GM18868 (cell line): ENCODE measurements at regions not wholly inside any gene's neighbourhood (a gene's known extent, or its start where the extent isn't known, plus 50 kb on each side); places are given as distances from the start of the nearest gene placed in this dataset.
"Not testable (repeated sequence)": the region's sequence is repeated elsewhere in the genome, so short reads cannot be mapped to it uniquely, and the experiment has no call there.

Experiments
- ATAC-seq: cut with Tn5 transposase; IDR thresholded peaks from one replicate; pipeline ENCODE4 v1.9.1; 2021; ENCODE audit warnings: mild to moderate bottlenecking, moderate library complexity; ENCODE audit not compliant: unreplicated experiment

DNA sequence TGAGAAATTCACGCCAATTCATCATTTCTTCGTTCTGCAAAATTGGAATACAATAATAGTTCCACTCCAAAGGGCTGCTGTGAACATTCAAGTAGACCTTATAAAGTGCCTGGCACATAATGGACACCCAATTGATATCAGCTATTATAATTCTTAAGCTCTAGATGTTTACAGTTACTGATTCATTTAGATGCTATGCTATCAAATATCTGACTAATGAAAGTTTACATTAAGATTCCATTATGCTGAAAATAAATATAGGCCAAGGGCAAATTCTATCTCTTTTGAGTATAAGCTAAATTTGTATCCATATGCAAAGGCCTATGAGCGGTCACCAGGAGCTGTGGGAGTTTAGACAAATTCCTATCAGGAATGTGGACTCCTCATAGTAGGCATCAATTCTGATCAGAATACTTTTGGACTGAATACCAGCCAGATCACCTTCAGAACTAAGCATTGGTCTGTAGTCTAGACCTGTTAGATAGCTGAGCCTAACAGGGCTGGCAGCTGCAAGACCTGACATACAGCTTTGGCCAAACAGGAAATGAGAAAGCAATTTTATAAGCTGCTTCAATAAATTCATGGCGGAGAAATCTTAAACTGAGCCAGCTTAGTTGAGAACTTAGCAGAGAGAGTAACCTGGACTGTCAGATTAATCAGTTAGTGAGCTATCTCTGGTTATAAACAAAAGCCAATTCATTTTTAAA, 384.3 kb upstream of the ACTRT1 start:
- ATAC-seq: no peak

DNA sequence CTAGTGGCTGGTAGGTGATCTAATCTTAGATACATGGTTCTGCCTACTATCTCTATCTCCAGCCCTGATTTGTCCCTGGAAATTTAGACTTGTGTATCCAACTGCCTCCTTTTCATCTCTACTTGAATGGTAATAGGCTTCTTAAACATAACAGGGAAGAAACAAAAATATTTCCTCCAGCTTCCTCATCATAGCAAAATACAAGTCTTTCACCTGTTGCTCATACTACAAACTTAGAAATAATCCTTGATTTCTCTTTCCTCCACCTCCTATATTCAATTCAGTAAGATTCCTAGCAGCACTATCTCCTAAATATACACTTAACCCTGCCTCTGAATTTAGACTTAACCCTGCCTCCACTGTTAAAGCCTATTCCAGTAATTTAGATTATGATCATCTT, 373.3 kb upstream of the ACTRT1 start:
- ATAC-seq: no peak

DNA sequence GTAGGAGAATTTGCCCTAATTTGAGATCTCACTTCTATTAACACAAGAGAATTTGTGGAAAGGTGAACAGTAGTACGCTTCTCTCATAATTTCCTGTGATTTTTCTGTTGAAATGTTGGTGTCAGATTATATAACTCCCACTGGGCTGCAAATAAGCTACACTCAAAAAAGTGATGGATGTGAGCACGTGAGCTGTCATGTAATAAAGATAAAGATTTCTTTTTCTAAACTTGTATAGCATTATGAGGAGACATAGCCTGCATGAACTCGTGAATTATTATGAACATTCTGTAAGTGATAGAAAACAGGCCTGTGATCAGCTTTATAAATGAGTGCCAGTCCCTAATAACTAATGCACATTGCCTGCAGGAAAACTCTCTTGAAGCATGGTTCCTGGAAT, 356.6 kb upstream of the ACTRT1 start:
- no peak for ATAC-seq

DNA sequence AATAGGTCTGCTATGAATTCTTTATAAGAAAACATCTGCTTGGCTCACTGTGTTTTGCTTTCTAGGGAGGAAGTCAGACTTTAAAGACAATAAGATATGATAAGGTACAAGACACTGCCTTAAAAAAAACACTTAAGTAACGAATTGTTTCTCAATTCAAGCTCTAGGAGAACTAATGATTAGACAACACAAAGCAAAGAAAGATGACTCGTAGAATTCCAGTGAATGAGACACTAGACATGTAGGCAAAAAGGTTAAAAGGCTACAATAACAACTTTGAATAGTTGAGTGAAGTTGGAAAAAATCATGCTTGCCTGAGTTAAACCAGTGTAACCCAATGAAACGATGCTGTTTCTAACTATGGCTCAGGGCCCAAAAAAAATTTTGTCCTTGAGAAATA, 344.4 kb upstream of the ACTRT1 start:
- ATAC-seq: no peak

DNA sequence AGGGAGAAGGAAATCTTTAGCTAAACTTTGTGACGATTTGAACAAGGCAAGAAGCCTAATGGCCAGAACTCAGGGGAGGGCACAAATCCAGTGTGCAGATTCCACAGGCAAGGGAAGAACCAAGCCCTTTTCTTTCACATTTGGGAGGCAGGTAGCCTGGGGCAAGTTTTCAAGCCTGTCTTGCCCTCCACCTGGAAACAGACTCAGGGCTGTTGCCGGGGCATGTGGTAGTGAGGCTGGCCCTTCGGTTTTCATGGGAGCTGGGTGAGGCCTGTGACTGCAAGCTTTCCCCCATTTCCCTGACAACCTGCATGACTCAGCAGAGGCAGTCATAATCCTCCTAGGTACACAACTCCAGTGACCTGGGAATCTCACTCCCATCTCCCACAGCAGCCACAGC, 331.6 kb upstream of the ACTRT1 start:
- ATAC-seq: not testable (repeated sequence)

DNA sequence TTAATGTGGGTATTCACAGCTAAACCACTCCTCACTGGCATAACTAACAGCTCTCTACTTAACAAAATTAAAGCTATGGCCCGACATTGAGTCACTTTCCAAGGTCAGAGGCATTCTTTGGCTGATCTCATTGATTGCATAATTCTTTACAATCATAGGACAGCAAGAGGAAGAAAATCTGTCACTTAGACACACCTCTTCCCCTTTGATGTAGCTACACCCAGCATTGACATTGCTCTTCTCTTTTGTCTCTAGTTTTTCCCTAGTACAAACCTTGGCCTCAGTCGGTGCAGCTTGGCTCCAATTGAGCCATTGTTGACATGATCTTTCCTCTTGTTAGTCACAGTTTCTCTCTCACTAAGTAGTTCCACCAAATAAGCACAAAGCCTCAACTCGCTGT, 313.3 kb upstream of the ACTRT1 start:
- no peak for ATAC-seq

DNA sequence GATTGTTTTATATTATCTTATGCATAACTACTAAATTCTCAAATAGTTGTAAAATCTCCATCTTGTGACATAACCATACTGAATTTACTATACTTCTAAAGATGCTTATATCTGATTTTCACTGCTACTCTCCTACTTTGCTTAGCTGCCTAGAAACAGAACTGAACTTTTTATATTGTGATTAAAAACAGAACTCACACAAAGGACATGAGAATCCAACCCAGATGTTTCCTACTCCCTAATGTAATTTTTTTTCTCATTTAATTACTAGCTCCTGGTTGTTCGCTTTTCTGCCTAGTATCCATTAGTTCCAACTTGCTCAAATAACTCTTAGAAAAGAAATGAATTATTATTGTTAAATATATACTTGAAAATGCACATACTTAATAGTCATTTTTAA, 283.5 kb upstream of the ACTRT1 start:
- ATAC-seq: no peak

DNA sequence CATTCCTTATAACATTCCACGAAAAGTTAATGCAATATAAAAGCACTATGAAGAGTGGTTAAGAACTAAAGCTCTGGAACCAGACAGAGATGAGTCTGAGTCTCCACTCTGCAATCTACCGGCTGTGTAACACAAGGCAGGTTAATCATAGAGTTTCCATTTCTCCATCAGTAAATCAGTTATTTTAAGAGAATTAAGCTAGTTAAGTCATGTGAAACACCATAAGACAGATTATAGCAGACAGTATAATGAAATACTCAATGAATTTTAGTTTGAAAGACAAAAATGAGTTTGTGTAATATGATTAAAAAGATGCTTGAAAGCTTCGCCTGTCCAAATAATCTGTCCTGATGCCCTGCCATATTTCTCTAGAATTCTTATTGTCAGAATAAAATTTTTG, 282.6 kb upstream of the ACTRT1 start:
- ATAC-seq: no peak

DNA sequence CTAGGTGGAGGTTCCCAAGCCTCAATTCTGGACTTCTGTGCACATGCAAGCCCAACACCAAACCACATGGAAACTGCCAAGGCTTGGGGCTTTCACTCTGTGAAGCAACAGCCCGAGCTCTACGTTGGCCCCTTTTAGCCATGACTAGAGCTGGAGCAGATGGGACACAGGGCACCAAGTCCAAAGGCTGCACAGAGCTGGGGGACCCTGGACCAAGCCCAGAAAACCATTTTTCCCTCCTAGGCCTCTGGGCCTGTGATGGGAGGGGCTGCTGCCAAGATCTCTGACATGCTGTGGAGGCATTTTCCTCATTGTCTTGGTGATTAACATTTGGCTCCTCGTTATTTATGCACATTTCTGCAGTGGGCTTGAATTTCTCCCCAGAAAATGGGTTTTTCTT, 258.7 kb upstream of the ACTRT1 start:
- no peak for ATAC-seq

DNA sequence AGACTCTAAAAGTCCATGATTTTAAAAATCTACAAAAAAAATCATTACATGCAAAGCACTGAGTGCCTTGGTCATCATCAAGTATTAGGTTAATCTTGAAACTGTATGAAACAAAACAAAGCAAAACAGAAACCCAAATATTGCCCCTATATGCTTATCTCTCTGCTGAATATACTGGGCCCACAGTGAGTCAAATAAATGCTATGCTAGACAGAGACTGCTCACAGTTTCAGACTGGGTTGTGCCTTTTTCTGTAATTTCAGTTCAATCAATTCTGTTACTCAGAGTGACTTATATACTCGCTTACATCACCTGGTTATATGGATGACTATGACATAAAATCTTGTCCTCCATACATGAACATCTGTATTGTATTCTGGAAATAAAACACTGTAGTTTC, 257.1 kb upstream of the ACTRT1 start:
- no peak for ATAC-seq

DNA sequence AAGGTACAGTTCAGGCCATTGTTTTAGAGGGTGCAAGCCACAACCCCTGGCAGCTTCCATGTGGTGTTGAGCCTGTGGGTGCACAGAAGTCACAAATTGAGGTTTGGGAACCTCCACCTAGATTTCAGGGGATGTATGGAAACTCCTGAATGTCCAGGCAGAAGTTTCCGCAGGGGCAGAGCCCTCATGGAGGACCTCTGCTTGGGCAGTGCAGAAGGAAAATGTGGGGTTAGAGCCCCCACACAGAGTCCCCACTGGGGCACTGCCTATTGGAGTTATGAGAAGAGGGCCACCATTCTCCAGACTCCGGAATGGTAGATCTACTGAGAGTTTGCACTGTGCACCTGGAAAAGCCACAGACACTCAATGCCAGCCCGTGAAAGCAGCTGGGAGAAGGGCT, 242.0 kb upstream of the ACTRT1 start:
- no peak for ATAC-seq

DNA sequence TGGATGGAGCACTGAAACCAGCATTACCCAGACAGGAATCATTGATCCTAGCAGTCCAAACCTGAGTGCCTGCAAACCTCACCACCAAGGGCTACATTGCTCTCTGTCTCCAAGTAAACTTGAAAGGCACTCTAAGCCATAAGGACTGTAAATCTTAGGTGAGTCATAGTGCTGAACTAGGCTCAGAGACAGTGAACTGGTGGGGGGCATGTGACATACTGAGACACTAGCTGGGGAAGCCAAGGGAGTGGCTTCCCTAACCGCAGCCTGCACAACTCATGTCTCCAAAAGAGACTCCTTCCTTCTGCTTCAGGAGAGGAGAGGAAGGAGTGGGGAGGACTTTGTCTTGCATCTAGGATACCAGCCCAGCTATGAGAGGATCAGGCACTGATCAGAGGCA, 235.5 kb upstream of the ACTRT1 start:
- ATAC-seq: no peak

DNA sequence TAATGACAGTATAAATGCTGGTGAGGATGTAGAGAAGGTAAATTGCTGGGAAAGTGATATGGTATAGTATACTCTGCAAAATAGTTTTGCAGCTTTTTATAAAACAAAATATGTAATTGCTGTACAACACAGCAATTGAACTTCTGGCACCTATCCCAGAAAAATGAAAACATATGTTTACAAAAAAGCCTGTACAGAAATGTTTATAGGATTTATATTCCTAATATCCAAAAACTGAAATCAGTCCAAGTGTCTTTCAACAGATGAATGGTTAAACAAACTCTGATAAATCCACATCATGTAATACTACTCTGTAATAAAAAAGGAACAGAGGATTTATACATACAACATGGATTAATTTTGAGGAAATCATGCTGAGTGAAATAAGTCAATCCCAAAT, 198.4 kb upstream of the ACTRT1 start:
- no peak for ATAC-seq

DNA sequence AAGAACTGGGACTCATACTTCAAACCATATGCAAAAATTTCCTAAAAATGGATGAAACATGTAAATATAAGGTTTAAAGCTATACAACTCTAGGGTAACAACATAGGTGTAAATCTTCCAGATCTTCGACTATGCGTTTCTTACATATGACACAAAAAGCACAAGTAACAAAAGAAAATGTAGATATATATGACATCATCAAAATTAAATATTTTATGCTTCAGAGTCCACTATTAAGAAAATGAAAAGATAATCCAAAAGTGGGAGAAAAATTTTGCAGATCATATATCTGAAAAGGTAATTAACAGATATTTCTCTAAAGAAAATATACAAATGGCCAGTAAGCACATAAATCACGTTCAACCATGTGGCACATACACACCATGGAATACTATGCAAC, 164.2 kb upstream of the ACTRT1 start:
- no peak for ATAC-seq

DNA sequence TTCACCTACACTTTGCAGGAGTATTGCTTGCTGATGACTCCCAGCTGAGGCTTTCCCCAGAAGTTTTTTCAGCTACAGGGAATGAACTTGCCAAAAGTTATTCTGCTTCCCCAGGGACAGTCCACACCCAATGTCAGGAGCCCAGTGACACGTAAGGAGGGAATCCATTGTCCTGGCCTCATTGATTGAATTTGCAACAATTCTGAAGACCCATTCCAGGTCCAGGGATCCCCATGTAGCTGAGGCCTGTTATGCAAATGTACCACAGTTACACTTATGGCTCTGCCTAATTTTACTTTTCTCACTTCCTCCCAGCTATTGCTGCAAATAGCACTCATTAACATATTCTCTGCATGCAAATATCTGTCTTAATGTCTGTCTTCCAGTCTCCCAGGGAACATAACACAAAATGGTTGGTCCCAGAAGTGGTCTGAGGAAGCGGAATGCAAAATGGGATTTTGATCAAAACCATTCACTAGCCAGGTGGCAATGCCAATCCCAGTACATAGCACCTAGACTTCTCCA, 113.7 kb upstream of the ACTRT1 start:
- no peak for ATAC-seq

DNA sequence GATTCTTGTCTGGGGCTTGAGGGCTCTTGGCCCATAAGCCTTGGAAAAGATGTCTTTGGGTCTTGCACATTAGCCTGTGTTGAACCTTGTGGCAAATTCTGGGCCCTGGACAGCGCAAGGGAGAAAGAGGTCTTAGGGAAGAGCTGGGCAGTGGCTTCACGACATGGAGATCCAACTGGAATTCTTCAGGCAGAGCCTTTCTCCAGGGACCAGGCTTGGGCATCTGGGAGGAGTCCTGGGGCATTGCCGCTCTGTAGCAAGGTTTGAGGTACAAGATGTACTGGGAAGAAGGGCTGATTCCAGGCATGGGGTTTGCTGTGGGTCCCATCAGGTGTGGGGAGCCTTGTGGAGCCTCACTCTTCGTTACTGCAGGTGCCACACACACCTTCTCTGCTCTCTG, 104.0 kb upstream of the ACTRT1 start:
- ATAC-seq: no peak

DNA sequence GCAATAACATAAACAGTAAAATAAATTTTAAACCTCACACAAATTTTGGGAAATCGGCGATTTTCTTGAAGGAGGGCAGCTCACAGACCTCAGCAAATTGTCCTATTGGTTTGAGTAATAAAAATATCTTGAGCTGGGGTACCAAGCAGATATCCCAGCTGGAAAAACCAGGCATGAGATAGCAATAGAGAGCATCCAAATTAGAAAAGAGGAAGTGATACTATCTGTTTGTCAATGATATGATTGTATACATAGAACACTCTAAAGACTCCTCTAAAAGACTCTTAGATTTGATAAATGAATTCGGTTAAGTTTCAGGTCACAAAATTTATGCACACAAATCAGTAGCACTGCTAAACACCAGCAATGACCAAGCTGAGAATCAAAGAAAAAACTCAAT, 90.5 kb upstream of the ACTRT1 start:
- ATAC-seq: no peak

DNA sequence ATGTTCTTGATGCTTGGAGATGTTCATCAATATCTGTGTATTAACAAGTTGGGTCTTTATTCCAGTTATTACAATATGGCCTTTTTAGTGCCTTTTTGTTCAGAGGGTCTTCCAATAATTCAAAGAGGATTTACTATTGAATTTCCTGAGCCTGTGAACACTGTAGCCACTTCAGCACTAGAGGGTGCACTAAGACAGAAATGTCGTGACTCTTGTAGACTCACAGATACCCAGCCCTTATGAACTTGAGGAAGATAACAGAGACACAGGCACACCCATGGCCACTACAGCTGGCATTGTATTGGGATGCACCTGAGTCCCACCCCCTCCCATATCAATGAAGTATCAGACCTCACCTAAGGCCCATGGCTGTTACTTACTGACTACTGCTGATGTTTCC, 54.4 kb upstream of the ACTRT1 start:
- no peak for ATAC-seq

DNA sequence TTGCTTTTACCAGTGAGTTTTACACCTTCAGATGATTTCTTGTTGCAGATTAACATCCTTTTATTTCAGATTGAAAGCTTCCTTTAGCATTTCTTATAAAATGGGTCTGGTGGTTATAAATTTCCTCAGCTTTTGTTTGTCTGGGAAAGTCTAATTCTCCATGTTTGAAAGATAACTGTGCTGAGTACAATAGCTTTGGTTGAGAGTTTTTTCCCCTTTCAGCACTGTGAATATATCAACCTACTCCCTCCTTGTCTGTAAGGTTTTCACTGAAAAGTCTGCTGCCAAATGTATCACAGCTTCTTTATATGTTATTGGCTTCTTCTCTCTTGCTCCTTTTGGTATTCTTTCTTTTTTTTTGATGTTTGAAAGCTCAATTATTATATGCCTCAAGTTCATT, 53.5 kb upstream of the ACTRT1 start:
- ATAC-seq: no peak
